WI38 (cell line): ENCODE measurements at regions not wholly inside any gene's neighbourhood (a gene's known extent, or its start where the extent isn't known, plus 50 kb on each side); places are given as distances from the start of the nearest gene placed in this dataset.

Source experiments
- H3K4me3 ChIP-seq: 2 replicates; pipeline ENCODE4 v1.5.1; 2011; ENCODE audit warnings: low read depth, mild to moderate bottlenecking, control low read depth, low read length
- CTCF ChIP-seq: IDR thresholded peaks from 2 replicates; pipeline ENCODE4 v1.5.1; 2012; ENCODE audit warnings: low read depth, mild to moderate bottlenecking, control low read depth, low read length

- no peak for TF ChIP-seq CTCF
- H3K4me3 ChIP-seq: no peak overlapping the region
Measured at GRCh38 chr2:146251328-146251727, 1593.5 kb upstream of the ACVR2A start.

GRCh38 chr2:146246736-146247523 lies 1597.9 kb upstream of the ACVR2A start:
- TF ChIP-seq CTCF: no peak
- no peak overlapping the region for H3K4me3 ChIP-seq

- no peak for TF ChIP-seq CTCF
- no peak overlapping the region for H3K4me3 ChIP-seq
Measured at GRCh38 chr2:146246002-146246735, 1598.7 kb upstream of the ACVR2A start.

GRCh38 chr2:146244830-146245229 lies 1600.0 kb upstream of the ACVR2A start:
- H3K4me3 ChIP-seq: no peak overlapping the region
- no peak for TF ChIP-seq CTCF

- TF ChIP-seq CTCF: no peak
- no peak overlapping the region for H3K4me3 ChIP-seq
Measured at GRCh38 chr2:146244131-146244530, 1600.7 kb upstream of the ACVR2A start.

- no peak for TF ChIP-seq CTCF
- H3K4me3 ChIP-seq: no peak overlapping the region
Measured at GRCh38 chr2:146241023-146241422, 1603.8 kb upstream of the ACVR2A start.

GRCh38 chr2:146240391-146240790 lies 1604.4 kb upstream of the ACVR2A start:
- TF ChIP-seq CTCF: no peak
- H3K4me3 ChIP-seq: no peak overlapping the region
